HT-29 (cell line): ENCODE measurements at regions not wholly inside any gene's neighbourhood (a gene's known extent, or its start where the extent isn't known, plus 50 kb on each side); places are given as distances from the start of the nearest gene placed in this dataset.

Experiments
- DNase-seq: peaks from one replicate; pipeline ENCODE4 v3.0.0-alpha.2; 2015; ENCODE audit warnings: low spot score

DNA sequence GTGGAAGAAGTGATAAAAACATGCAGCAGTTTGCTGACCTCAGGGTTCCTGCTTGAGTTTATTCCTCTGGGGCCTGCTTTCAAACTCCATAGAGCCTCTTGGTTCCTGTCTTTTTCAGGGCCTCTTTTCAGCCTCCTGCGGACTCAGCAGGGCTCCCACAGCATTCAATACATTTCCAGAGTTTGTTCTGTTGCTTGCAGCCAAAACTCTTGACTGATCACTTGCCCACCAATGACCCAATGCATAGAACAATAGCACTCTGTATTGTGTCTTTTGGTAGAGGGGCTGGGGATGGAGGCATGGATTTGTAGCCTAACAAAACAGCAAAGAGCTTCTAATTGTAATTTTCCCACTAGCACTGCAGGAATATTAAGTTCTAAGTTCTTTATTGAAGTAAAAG is 50.8 kb upstream of the CREB5 start:
- DNase-seq, result no peak

DNA sequence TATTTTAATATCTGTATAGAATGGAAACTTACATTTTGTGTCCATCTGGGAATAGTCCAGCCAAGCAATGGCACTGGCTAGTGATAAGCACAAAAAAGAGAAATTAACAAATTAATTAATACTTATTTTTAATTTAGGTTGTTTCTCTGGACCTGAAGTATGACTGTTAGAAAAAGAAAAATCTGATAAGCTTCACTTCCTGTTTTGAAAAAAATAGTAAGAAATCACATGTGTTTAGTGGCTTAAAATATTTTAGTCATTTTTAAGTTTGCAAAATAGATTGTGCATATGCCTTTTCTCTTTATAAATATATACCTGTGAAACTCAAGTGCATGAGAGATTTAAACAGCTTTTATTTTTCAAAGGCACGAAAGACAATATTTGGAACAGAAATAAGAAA is 50.1 kb upstream of the CREB5 start:
- no peak for DNase-seq
